Chondrocyte (in vitro differentiated cells): ENCODE measurements at regions not wholly inside any gene's neighbourhood (a gene's known extent, or its start where the extent isn't known, plus 50 kb on each side); places are given as distances from the start of the nearest gene placed in this dataset.

Experiments used
- DNase-seq: peaks from one replicate; pipeline ENCODE4 v3.0.0; 2021; ENCODE audit warnings: mixed read lengths, low spot score
- H3K27ac Mint-ChIP-seq: one replicate; pipeline ENCODE4 v1.8.0; 2021; ENCODE audit warnings: mild to moderate bottlenecking, moderate library complexity, mixed read lengths; ENCODE audit not compliant: unreplicated experiment
- H3K27me3 Mint-ChIP-seq: 2 replicates; pipeline ENCODE4 v1.8.0; 2021; ENCODE audit warnings: low read depth, mixed read lengths
- H3K36me3 Mint-ChIP-seq: 2 replicates; pipeline ENCODE4 v1.8.0; 2021; ENCODE audit warnings: low read depth, mixed read lengths
- H3K4me1 Mint-ChIP-seq: 2 replicates; pipeline ENCODE4 v1.8.0; 2021; ENCODE audit warnings: low read depth, mild to moderate bottlenecking, mixed read lengths
- H3K4me3 Mint-ChIP-seq: one replicate; pipeline ENCODE4 v1.8.0; 2021; ENCODE audit warnings: mild to moderate bottlenecking, moderate library complexity, mixed read lengths; ENCODE audit not compliant: unreplicated experiment
- H3K9me3 Mint-ChIP-seq: 2 replicates; pipeline ENCODE4 v1.8.0; 2021; ENCODE audit warnings: low read depth, mixed read lengths
- TF ChIP-seq, protein P1 (sequence below): fragments of 200-600 bp; sonication (generic); IDR thresholded peaks from 2 replicates; pipeline ENCODE4 v1.5.0; 2021; ENCODE audit warnings: antibody characterized with exemption, mild to moderate bottlenecking, moderate library complexity

DNA sequence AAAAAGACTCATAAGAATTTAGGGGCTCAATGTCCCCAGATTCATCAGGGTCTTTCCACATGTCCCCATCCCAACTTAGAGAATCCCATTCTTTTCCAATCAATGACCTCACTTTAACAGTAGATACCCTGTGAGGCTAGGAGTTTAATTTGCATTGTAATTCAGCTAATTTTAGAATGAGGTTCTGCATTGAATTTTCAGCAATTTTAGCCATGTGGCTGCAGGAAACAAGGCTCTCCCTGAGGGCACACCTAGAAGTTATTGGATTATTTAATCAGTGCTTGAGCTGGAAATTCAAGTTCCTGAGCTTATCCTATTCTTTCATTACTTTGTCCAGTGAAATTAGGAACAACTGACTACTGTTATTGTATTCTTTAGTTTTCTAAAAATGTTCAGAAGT lies 433.8 kb downstream of the ADAMTS20 start:
- peaks cover 1% of the 10 kb centered on the region for H3K36me3 Mint-ChIP-seq
- no peak overlapping the region for H3K4me3 Mint-ChIP-seq
- H3K4me1 Mint-ChIP-seq, result peaks cover 3% of the 10 kb centered on the region
- H3K27me3 Mint-ChIP-seq, result no peaks in the 10 kb centered on the region
- DNase-seq, result no peak
- peaks cover 12% of the 10 kb centered on the region for H3K9me3 Mint-ChIP-seq
- H3K27ac Mint-ChIP-seq, result no peak overlapping the region
- TF ChIP-seq, protein P1, sequence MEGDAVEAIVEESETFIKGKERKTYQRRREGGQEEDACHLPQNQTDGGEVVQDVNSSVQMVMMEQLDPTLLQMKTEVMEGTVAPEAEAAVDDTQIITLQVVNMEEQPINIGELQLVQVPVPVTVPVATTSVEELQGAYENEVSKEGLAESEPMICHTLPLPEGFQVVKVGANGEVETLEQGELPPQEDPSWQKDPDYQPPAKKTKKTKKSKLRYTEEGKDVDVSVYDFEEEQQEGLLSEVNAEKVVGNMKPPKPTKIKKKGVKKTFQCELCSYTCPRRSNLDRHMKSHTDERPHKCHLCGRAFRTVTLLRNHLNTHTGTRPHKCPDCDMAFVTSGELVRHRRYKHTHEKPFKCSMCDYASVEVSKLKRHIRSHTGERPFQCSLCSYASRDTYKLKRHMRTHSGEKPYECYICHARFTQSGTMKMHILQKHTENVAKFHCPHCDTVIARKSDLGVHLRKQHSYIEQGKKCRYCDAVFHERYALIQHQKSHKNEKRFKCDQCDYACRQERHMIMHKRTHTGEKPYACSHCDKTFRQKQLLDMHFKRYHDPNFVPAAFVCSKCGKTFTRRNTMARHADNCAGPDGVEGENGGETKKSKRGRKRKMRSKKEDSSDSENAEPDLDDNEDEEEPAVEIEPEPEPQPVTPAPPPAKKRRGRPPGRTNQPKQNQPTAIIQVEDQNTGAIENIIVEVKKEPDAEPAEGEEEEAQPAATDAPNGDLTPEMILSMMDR, result no peak

DNA sequence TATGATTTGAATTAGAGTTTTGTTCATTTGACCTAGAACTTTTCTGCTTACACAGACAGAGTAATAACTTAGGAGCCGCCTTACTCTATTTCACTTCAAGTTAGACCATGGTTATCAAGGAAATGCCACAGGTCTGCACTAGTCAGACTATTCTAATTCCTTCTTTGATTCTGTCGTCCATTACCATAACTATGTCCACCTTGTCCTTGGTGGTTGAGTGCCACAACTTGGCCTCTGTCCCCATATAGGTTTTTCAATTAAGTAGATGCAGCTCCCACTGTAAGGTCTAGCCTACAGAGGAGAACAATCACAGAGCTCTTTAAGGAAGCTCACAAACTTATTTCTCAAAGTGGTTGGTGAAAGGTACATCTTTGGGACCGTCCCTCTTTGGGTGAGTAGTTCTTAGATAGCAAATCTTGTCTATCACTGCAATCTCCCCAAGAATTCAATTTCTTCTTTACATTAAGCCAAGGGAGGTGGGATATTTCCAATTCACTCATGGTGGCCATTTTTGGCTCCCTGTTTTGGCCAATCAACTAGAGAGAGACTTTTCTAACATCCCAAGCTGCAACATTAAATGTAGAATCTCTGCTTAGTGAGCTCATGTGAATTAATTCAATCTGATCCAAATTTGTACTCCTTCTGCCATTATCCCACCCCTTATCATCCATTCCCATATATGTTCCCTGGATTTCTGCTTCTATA lies 434.6 kb downstream of the ADAMTS20 start:
- peaks cover 9% of the 10 kb centered on the region for H3K4me1 Mint-ChIP-seq
- H3K27me3 Mint-ChIP-seq, result no peaks in the 10 kb centered on the region
- H3K4me3 Mint-ChIP-seq, result no peak overlapping the region
- H3K36me3 Mint-ChIP-seq, result peaks cover 1% of the 10 kb centered on the region
- H3K27ac Mint-ChIP-seq, result no peak overlapping the region
- DNase-seq, result no peak
- peaks cover 12% of the 10 kb centered on the region for H3K9me3 Mint-ChIP-seq
- TF ChIP-seq, protein P1, result no peak

DNA sequence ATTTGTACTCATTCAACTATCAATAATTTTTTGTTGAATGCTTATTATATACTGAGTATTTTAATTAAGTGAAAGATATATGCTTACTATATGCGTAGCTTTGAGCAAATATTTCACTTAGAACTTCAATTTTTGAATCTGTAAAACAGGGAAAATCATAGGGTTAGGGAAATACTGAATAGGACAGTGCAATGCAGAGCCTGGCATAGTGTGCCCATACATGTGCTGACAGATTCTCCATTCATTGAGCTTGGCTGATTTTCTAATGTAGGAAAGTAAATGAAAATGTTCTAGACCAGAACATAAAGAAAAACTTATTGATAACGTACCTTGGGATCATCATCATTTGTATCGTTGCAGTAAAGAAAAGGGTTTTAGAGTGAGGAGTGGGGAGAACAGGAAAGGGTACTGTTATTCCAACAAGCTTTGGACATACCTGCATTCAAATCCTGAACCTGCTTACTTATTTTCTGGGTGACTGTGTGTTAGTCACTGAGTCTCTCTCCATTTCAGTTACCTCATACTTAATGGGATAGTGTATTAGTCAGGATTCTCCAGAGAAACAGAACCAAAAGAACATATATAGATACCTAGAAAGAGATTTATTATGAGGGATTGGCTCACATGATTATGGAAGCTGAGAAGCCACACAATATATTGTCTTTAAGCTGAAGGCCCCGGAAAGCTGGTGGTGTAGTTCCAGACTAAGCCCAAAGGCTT lies 436.4 kb downstream of the ADAMTS20 start:
- Mint-ChIP-seq H3K4me1 (peaks cover 23% of the 10 kb centered on the region), H3K27me3 (no peaks in the 10 kb centered on the region), H3K27ac (no peak overlapping the region), H3K9me3 (peaks cover 12% of the 10 kb centered on the region), H3K4me3 (no peak overlapping the region), H3K36me3 (peaks cover 1% of the 10 kb centered on the region)
- TF ChIP-seq, protein P1, result no peak
- no peak for DNase-seq

DNA sequence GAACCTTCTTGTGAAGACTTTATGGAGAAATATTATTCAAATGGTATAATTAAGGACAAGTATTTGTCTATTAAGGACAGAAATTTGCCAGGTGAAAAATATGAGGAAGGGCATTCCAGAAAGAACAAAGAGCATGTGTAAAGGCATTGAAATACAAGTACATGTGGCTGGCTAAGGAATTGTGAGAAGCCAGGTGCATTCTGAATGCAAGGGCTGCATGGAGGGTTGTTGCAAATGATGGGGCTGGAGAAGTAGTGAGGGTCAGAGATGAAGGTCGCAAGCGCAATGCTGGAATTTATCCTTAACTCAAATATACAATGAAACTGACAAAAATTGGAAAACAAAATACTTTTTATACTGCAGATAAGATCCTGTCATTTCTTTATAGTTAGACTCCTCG lies 437.7 kb downstream of the ADAMTS20 start:
- Mint-ChIP-seq H3K36me3 (peaks cover 1% of the 10 kb centered on the region), H3K4me3 (no peak overlapping the region), H3K27ac (no peak overlapping the region), H3K27me3 (no peaks in the 10 kb centered on the region), H3K4me1 (peaks cover 29% of the 10 kb centered on the region), H3K9me3 (peaks cover 20% of the 10 kb centered on the region)
- TF ChIP-seq, protein P1, result no peak
- no peak for DNase-seq

DNA sequence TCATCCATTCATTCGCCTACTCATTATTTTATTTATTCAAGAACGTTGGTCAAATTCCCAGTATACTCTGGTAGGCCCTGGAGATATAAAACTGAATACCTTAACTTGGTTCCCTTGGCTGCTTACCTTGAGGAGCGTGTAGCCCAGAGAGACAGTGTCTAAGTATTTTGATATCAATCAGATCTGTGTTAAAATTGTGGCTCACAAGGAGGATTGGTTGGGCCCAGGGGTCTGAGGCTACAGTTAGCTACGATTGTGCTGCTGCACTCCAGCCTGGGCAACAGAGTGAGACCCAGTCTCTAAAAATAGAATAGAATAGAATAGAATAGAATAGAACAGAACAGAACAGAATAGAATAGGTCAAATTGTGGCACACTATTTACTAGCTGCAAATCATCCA lies 438.4 kb downstream of the ADAMTS20 start:
- TF ChIP-seq, protein P1, result no peak
- peaks cover 29% of the 10 kb centered on the region for H3K4me1 Mint-ChIP-seq
- DNase-seq, result no peak
- H3K36me3 Mint-ChIP-seq, result no peaks in the 10 kb centered on the region
- H3K4me3 Mint-ChIP-seq, result no peak overlapping the region
- no peaks in the 10 kb centered on the region for H3K27me3 Mint-ChIP-seq
- no peak overlapping the region for H3K27ac Mint-ChIP-seq
- peaks cover 20% of the 10 kb centered on the region for H3K9me3 Mint-ChIP-seq
